Right atrium auricular region (tissue), 2 donors: ENCODE measurements at regions not wholly inside any gene's neighbourhood (a gene's known extent, or its start where the extent isn't known, plus 50 kb on each side); places are given as distances from the start of the nearest gene placed in this dataset.

Experiments
- DNase-seq: peaks from one replicate; pipeline ENCODE4 v3.0.0-alpha.2; 2019; ENCODE audit warnings: low spot score
- H3K27ac ChIP-seq, 2 donors: fragments of 200-600 bp; sonication (generic); 1 replicate in 1 of 2; 2 replicates in 1 of 2; pipeline ENCODE4 v1.5.1; 2016 to 2019
- H3K27me3 ChIP-seq, 2 donors: fragments of 200-600 bp; sonication (generic); one replicate each; pipeline versions ENCODE4 v1.5.1 to v1.6.0; 2017 to 2019
- H3K36me3 ChIP-seq: fragments of 200-600 bp; sonication (generic); one replicate; pipeline ENCODE4 v1.5.1; 2016
- H3K4me1 ChIP-seq, 2 donors: fragments of 200-600 bp; sonication (generic); one replicate each; pipeline versions ENCODE4 v1.5.1 to v1.6.0; 2017 to 2019
- H3K4me3 ChIP-seq, 2 donors: fragments of 200-600 bp; sonication (generic); 1 replicate in 1 of 2; 2 replicates in 1 of 2; pipeline ENCODE4 v1.5.1; 2017 to 2019; ENCODE audit warnings: mild to moderate bottlenecking in 1 of 2, moderate library complexity in 1 of 2
- H3K9me3 ChIP-seq, 2 donors: fragments of 200-600 bp; sonication (generic); one replicate each; pipeline ENCODE4 v1.5.1; 2019
- TF ChIP-seq, protein P1 (sequence below), 2 donors: fragments of 200-600 bp; sonication (generic); IDR thresholded peaks; one replicate each; pipeline ENCODE4 v1.5.1; 2019; ENCODE audit warnings: antibody characterized with exemption in 2 of 2

GRCh38 chr1:71264039-71264438 lies 183.2 kb upstream of the ZRANB2 start:
- Histone ChIP-seq H3K4me1 (no peaks in the 10 kb centered on the region), H3K36me3 (no peaks in the 10 kb centered on the region), H3K27ac (no peak overlapping the region), H3K27me3 (no peaks in the 10 kb centered on the region), H3K9me3 (no peaks in the 10 kb centered on the region), H3K4me3 (no peak overlapping the region)
- no peak for DNase-seq
- TF ChIP-seq, protein P1, sequence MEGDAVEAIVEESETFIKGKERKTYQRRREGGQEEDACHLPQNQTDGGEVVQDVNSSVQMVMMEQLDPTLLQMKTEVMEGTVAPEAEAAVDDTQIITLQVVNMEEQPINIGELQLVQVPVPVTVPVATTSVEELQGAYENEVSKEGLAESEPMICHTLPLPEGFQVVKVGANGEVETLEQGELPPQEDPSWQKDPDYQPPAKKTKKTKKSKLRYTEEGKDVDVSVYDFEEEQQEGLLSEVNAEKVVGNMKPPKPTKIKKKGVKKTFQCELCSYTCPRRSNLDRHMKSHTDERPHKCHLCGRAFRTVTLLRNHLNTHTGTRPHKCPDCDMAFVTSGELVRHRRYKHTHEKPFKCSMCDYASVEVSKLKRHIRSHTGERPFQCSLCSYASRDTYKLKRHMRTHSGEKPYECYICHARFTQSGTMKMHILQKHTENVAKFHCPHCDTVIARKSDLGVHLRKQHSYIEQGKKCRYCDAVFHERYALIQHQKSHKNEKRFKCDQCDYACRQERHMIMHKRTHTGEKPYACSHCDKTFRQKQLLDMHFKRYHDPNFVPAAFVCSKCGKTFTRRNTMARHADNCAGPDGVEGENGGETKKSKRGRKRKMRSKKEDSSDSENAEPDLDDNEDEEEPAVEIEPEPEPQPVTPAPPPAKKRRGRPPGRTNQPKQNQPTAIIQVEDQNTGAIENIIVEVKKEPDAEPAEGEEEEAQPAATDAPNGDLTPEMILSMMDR (IDR thresholded peaks at IDR 0.05), result no peak

GRCh38 chr1:71262970-71263369 lies 182.1 kb upstream of the ZRANB2 start:
- TF ChIP-seq, protein P1 (IDR thresholded peaks at IDR 0.05), result no peak
- no peak overlapping the region for H3K27ac ChIP-seq
- H3K9me3 ChIP-seq, result no peaks in the 10 kb centered on the region
- H3K4me1 ChIP-seq, result no peaks in the 10 kb centered on the region
- DNase-seq, result no peak
- no peaks in the 10 kb centered on the region for H3K27me3 ChIP-seq
- H3K4me3 ChIP-seq, result no peak overlapping the region
- no peaks in the 10 kb centered on the region for H3K36me3 ChIP-seq

DNA sequence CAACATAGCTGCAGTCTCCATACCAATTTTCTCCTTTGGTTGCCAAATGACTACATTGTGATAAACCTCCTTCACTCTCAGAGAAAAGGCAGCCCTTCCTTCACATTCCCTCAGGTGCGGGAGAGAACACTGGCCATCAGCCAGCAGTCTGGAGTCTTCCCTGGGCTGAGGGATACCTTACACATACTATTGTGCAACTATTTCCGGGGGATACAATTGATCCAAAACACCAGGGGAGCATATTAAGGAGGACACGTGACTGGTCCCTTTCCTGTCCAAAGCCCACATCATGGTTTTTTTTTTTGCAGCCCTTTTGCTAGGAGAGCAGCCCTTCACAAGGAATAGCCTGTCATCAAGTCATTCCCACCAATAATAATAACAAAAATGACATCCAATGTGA lies 172.1 kb upstream of the ZRANB2 start:
- H3K36me3 ChIP-seq, result no peaks in the 10 kb centered on the region
- no peaks in the 10 kb centered on the region for H3K27me3 ChIP-seq
- no peaks in the 10 kb centered on the region for H3K9me3 ChIP-seq
- no peak overlapping the region for H3K27ac ChIP-seq
- H3K4me3 ChIP-seq, result no peak overlapping the region
- TF ChIP-seq, protein P1 (IDR thresholded peaks at IDR 0.05), result no peak
- DNase-seq, result no peak
- H3K4me1 ChIP-seq, result no peaks in the 10 kb centered on the region

DNA sequence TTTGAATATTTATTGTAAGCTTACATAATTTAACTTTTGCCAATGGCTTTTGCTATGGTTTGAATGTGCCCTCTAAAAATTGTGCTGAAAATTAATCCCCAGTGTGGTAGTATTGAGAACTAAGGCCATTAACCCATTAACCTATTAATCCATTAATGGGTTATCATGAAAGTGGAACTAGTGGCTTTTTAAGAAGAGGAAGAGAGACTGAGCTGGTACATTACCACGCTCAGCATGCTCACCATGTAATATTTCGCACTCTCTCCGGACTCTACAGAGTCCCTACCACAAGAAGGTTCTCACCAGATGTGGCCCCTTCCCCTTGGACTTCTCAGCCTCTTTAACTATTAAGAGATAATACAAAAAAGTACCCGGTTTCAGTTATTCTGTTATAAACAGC lies 164.4 kb upstream of the ZRANB2 start:
- Histone ChIP-seq H3K27ac (no peak overlapping the region), H3K4me1 (no peaks in the 10 kb centered on the region), H3K36me3 (no peaks in the 10 kb centered on the region), H3K9me3 (no peaks in the 10 kb centered on the region), H3K4me3 (no peak overlapping the region), H3K27me3 (no peaks in the 10 kb centered on the region)
- TF ChIP-seq, protein P1 (IDR thresholded peaks at IDR 0.05), result no peak
- DNase-seq, result no peak

DNA sequence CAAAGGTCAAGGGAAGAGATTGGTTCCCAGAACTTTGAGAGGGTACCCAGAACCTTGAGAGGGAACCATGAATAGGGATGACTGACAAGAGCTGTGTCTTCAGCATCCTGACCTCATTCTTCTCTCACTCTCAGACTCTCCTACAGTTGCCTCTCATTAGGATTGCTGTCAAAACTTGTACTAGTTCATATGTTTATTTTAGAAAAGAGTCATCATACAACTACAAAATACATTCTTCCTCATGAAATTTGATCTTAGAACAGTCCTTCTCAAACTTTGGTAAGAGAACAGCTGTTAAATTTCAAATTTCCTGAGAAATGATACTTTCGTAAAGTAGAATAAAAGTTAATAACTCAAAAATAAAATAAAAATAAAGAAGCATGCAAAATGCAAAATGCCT lies 161.4 kb upstream of the ZRANB2 start:
- no peak for DNase-seq
- Histone ChIP-seq H3K4me1 (no peaks in the 10 kb centered on the region), H3K27ac (no peak overlapping the region), H3K4me3 (no peak overlapping the region), H3K36me3 (no peaks in the 10 kb centered on the region), H3K27me3 (no peaks in the 10 kb centered on the region), H3K9me3 (no peaks in the 10 kb centered on the region)
- TF ChIP-seq, protein P1 (IDR thresholded peaks at IDR 0.05), result no peak

DNA sequence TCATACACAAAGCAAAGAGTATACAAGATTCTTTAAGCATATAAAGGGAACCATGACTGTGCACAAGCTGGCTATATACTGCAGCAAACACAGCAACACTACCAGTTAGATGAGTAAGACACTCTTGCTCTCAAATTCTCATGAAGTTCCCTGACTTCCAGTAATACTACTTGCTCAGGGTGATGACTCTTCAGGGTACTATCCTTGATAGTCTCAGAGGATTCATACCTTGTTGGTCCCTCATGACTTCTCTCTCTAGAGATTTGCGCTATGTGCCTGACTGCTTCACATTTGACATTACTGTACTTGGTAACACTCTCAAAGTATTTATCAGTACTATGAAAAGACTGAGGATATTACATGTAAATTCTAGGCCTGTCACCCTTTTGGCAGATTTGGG lies 159.8 kb upstream of the ZRANB2 start:
- H3K27ac ChIP-seq, result no peak overlapping the region
- DNase-seq, result no peak
- H3K4me1 ChIP-seq, result no peaks in the 10 kb centered on the region
- TF ChIP-seq, protein P1 (IDR thresholded peaks at IDR 0.05), result no peak
- H3K36me3 ChIP-seq, result no peaks in the 10 kb centered on the region
- H3K9me3 ChIP-seq, result no peaks in the 10 kb centered on the region
- no peak overlapping the region for H3K4me3 ChIP-seq
- H3K27me3 ChIP-seq, result no peaks in the 10 kb centered on the region
